GM21737 (cell line): ENCODE measurements at regions not wholly inside any gene's neighbourhood (a gene's known extent, or its start where the extent isn't known, plus 50 kb on each side); places are given as distances from the start of the nearest gene placed in this dataset.

Experiments
- ATAC-seq: cut with Tn5 transposase; IDR thresholded peaks from one replicate; pipeline ENCODE4 v1.9.1; 2021; ENCODE audit warnings: mild to moderate bottlenecking, moderate library complexity; ENCODE audit not compliant: unreplicated experiment

DNA sequence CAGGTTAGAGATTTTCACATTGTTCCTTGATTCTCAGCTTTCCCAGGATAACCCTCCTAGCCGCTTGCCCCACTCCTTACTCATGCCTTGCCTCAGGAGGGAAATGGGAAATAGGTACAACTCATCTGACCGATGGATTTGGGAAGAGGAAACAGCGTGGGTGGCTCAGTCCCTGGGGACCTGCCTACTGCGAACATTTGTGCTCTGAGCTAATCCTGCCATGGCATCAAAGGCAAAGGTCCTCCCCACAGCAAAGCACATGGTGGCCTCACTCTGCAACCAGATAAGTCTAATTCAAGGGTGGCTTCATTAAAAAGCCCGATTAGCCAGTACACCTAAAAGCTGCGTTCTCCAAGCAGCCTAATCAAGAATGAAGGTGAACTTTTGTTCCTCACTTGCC, 82.4 kb upstream of the ADRA1B start:
- no peak for ATAC-seq

DNA sequence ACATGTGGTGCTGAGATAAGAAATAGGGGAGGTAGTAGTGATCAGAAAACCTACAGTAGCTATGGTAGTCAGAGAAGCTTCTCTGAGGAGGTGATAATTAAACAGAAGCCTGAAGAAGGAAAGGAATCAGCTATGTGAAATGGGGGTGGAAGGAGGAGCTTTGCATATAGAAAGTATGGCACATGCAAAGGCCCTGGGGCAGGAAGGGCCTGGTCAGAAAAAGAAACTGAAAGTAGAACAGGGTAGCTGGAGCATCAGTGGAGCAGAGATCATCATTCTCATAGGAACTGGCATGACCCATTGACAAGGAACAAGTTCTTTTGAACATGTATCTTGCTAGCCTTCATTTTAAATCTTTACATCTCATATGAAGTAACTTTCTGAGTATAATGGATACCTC, 80.7 kb upstream of the ADRA1B start:
- ATAC-seq, result no peak

DNA sequence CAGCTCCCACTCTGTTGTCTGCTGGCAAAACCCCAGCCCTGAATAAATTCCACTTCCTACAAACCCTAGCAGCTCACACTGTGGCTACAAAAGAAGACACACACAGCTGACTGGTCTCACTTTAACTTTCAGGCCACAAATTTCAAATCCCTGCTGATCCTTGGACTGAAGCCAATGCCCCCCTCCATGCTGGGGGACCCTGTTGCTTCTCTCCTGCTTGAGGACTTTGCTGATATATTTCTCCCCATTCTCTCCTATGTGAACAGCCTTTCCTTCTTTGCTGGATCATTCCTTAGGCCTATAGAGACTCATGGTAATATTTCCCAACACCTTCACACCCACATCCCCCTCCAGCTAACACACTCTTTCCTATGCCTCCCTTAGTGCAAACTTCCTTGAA, 79.6 kb upstream of the ADRA1B start:
- ATAC-seq, result no peak

DNA sequence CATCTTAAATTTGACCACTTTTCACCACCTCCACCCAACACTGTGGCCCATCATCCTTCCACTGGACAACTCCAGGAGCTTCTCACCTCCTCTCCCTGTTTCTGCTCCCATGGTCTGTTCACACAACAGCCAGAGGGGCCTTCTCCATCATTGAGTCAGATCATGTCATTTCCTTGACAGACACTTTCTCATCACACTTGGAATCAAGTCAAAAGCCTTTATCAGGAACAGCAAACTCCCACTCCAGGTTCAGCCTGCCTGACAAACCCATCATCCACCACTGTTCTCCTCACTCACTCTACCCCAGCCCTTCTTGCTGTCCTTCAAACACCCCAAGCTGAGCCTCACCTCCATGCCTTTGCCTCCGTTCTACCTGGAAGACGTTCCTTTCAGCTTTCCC, 78.4 kb upstream of the ADRA1B start:
- ATAC-seq, result no peak

DNA sequence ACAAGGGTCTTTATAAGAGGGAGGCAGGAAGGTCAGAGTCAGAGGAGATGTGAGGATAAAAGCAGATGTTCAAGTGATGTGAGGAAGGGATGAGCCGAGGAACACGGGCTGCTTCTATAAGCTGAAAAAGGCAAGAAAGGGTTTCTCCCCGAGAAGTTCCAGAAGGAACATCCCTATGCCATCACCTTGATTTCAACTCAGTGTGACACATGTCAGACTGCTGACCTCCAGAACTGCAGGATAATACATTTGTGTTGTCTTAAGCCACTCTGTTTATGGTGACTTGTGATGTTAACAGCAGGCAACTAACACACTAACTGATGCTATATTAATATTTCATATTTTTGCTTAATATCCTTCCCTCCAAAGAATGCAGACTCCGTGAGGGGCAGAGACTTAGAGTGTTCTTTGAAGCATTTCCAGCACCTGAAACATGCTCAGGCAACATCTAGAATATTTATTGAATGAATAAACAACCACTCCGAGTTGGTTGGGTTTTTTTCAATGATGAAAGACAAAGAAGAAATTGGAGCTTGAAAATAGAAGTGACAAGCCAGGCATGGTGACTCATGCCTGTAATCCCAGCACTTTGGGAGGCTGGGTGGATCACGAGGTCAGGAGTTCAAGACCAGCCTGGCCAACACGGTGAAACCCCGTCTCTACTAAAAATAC, 77.6 kb upstream of the ADRA1B start:
- no peak for ATAC-seq

DNA sequence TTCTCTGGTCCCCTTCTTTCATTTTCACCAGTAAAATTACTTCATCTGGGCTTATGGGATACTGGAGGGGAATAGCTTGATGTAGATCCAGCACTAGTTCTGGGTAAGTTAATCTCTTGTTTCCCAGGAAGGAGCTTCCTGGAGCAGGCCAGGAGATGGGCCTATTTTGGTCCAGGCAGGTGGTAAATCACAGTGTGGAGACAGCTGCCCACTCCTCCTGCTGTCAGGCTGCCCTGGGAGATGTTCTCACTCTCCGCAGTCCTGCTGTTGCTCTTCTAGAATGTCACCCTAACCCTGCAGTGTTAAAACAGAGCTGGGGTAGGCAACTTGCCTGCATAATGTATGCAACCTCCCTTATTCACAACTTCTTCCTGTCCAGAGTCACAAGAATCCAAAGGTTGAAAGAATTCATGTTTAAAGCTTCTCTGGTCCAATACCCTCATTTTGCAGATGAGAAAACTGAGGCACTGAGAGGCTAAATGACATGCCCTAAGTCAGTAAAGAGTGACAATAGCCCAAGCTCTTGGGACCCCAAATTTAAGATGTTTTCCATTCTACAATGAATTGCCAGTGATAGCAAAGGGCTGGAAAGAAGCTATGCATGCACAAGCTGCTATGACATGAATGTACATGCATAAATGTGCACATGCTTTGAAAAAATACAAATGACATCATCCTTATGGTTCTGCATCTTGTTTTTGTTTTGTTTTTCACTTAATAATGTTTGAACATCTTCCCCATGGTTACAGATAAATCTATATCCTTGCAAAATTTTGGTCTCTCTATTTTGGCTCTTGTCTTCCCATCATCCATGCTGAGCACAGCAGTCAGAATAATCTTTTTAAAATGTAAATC, 71.8 kb upstream of the ADRA1B start:
- no peak for ATAC-seq

DNA sequence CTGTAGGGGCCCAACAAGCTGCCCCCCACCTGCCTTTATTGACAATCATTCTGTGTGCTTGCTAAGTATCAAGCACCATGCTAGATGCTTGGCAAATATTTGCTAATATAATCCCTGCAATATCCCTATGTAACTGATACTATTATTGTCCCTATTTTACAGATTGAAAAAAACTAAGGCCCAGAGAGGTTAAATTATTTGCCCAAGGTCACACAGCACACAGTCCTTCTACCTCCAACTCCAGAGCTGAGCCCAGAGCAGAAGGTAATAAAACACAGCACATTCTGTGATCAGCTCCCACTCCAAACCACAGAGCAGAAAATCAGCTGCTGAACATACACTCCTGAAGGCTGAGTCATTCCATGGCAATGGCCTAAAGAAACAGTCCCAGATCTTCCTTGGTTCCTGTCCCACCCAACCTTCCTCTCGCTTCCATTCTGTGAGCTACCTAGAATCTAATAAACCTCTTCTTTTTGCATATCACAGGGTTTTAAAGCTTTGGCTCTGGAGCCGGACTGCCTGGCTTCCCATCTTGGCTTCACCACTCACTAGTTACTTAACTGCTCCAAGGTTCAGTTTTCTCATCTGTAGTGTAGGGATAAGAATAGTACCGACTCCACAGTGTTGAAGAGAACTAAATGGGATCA, 66.7 kb upstream of the ADRA1B start:
- no peak for ATAC-seq

DNA sequence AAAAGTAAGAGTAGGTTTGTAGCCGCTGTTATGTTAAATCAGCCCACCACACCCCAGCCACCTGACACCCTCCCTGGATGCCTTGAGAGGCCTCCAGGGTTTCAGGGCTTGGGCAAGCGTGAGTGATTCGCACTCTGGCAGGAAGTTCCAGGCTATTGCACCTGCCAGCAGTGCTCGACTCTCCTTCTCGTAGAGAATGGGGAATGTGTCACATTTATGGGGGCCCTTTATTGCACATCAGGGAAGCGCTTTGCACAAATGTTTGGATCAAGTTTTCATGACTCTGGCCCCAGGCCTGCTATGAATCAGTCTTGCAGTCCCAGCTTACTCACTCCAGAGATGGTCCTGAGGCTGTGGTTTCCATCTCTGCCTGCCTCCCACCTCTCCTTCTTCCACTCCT, 66.1 kb upstream of the ADRA1B start:
- no peak for ATAC-seq

DNA sequence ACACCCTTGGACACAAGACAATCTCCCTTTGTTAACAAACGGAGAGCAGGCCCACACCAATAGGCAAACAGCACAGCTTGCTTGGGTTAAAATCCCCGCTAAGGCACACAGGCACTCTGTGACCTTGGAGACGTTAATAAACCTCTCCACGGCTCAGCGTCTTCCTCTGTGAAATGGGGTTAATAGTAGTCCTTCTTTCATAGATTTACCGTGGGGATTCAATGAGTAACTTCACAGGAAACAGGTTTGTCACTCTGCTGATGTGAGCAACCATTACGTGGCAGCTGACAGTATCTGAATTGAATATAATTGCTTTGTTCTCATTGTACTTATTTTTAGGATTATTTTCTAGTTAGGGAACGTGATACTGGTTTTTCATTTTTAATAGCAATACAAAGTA, 65.2 kb upstream of the ADRA1B start:
- ATAC-seq, result no peak

DNA sequence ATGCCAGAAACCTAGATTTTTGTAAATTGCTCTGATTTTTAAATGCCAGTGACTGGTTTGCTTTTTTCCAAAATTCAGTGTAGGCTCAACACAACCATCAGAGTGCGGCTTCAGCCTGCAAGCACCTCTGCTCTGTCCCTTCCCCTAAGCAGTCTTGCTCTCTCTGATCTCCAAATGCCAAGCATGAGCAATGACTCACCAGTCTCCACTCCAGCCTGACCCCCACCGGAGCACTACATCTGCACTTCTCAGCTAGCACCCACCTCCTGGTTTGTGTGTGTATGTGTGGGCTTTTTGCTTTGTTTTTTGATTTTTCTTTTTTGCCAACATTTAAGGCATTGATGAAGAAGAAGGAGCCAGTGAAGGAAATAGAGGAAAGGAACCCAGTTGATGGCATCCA, 61.4 kb upstream of the ADRA1B start:
- no peak for ATAC-seq

DNA sequence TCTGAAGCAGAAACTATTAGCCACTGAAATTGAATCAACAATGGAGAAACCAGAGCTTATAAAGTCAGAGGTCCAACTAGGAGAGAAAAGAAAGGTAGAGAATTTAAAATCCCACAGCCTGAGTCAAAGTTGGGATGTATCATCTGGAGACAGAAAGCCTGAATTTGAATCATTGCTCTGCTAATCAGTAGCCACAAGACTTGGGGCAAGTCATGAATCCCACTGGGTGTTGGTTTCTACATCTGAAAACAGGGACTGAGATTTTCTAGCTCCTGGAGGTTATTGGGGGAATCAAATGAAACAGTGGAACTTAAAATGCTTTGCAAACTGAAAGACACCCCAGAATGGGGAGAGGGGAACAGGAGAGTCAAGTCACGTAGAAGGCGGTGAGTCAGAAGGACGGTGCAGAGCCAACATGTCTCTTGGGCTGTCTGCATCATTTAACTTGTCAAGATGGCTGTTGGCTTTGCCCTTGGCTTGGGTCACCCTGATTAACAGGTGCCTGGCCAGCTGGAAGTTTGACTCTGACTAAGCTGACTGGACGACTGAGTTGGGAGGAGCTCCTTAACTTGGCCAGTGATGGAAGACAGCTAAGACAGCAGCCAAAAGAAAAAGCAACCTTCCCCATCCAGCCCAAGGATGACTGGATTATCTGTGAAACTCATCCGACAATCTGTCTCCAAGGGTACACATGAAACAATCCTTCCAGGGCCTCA, 60.6 kb upstream of the ADRA1B start:
- no peak for ATAC-seq

DNA sequence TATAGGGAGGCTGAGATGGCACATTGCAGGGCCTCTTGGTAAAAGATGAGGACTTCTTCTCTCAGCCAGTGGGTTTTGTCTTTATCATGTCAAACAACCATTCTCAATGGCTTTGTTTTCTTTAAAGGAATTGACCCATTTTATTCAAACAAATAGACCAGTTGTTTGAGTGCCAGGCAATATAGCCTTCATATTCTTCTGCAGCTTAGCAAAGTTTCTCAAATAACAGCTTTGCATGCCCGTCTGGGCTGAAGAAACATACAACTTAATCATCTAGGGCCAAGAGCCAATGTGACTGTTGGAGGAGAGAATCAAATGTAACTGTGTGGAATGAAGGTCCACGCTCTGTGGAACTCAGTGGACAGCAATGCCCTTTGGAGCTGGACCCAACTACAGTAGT, 57.4 kb upstream of the ADRA1B start:
- no peak for ATAC-seq

DNA sequence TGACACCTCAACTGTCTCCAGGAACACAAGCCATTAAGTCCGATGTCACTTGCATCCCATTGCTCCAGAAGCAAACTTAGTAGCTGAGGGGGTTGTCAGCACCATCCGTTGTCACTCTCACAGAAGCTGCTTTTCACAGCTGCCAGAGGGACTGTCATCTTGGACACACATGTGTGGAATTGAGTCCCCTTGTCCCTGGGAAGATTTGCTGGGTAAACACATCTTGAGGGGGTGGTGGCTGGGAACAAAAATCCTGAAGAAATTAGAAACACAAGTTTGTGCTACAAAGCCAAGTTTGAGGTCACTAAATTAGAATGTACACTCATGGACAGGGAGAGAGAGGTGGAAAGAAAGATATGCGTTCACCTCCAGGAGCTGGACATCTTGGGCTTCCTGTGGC, 55.2 kb upstream of the ADRA1B start:
- no peak for ATAC-seq

DNA sequence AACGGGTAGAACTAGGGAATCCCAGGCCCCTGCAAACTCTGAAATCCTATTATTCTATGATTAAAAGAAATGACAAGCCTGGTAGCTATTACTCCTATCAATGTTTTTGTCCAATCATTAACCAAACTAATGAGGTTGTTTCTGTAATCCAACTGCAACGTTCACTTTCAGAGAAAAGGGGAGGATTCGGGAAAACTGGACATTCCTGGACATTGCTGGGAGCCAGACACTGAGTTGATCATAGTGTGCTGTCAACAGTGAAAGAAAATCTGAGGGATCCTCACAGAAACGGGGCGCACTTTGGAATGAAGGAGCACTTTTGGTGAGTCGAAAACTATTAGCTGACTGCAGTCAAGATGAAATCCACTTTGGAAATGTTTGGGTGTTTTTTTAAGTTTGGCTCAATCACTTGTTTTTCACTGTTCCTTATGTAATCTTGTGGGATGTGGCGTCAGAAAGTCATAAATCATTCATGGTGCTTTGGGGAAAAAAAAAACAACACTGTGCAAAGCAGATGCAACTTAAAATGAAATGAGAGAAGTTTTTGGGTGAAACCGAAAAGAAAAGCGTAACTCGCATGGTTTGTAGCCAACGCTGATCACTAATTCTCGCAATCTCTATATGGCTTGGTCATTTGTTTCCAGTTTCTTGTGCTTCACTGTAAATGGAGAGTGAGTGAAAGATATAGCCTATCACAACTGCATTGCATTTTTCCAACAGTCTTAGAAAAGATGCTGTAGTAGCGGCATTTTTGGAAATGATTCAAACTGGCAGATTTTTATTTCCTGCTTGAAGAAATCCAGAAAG, 51.2 kb upstream of the ADRA1B start:
- ATAC-seq, result peak; percentile 85

DNA sequence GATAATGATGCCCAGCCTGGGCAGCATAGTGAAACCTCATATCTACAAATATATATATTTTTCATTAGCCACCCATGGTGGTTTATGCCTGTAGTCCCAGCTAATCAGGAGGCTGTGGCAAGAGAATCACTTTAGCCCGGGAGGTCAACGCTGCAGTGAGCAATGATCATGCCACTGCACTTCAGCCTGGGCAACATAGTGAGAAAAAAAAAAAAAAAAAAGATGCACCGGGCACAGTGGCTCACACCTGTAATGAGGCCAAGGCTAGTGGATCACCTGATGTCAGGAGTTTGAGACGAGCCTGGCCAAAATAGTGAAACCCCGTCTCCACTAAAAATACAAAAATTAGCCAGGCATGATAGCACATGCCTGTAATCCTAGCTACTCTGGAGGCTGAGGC, 50.2 kb upstream of the ADRA1B start:
- no peak for ATAC-seq
